GM18867 (cell line): ENCODE measurements at regions not wholly inside any gene's neighbourhood (a gene's known extent, or its start where the extent isn't known, plus 50 kb on each side); places are given as distances from the start of the nearest gene placed in this dataset.

ENCODE experiments used
- ATAC-seq: cut with Tn5 transposase; IDR thresholded peaks from one replicate; pipeline ENCODE4 v1.9.1; 2021; ENCODE audit warnings: mild to moderate bottlenecking, moderate library complexity; ENCODE audit not compliant: unreplicated experiment

GRCh38 chrX:20352935-20353336 lies 86.2 kb upstream of the RPS6KA3 start:
- ATAC-seq: peak; percentile 75

- peak; percentile 33 for ATAC-seq
These were observed 85.8 kb upstream of the RPS6KA3 start for GRCh38 chrX:20352504-20352903.

- ATAC-seq: no peak
These were observed 83.9 kb upstream of the RPS6KA3 start for GRCh38 chrX:20350596-20350995.

- ATAC-seq: no peak
These were observed 81.4 kb upstream of the RPS6KA3 start for GRCh38 chrX:20348139-20348538.

GRCh38 chrX:20347481-20347880 lies 80.8 kb upstream of the RPS6KA3 start:
- ATAC-seq: no peak

GRCh38 chrX:20333672-20334071 lies 67.0 kb upstream of the RPS6KA3 start:
- ATAC-seq: no peak

GRCh38 chrX:20330545-20330944 lies 63.8 kb upstream of the RPS6KA3 start:
- ATAC-seq: no peak

- no peak for ATAC-seq
These were observed 62.7 kb upstream of the RPS6KA3 start for GRCh38 chrX:20329435-20329834.

- ATAC-seq: no peak
These were observed 59.2 kb upstream of the RPS6KA3 start for GRCh38 chrX:20325786-20326388.

- ATAC-seq: no peak
These were observed 56.2 kb upstream of the RPS6KA3 start for GRCh38 chrX:20322887-20323286.

GRCh38 chrX:20320461-20321159 lies 53.9 kb upstream of the RPS6KA3 start:
- peak; percentile 98 for ATAC-seq

GRCh38 chrX:20319054-20319453 lies 52.3 kb upstream of the RPS6KA3 start:
- ATAC-seq: no peak

- ATAC-seq: no peak
These were observed 51.2 kb upstream of the RPS6KA3 start for GRCh38 chrX:20317873-20318272.
